Transverse colon (tissue), 4 donors: ENCODE measurements at regions not wholly inside any gene's neighbourhood (a gene's known extent, or its start where the extent isn't known, plus 50 kb on each side); places are given as distances from the start of the nearest gene placed in this dataset.
"Not testable (repeated sequence)": the region's sequence is repeated elsewhere in the genome, so short reads cannot be mapped to it uniquely, and the experiment has no call there.

Experiments used
- DNase-seq: peaks from one replicate; pipeline ENCODE4 v3.0.0-alpha.2; 2019
- H3K27ac ChIP-seq, 4 donors: fragments of 200-600 bp; sonication (generic); 2 replicates each; pipeline ENCODE4 v1.5.1; 2016 to 2018; ENCODE audit warnings: inconsistent platforms in 4 of 4
- H3K27me3 ChIP-seq: fragments of 200-600 bp; sonication (generic); 2 replicates; pipeline ENCODE4 v1.5.1; 2017; ENCODE audit warnings: inconsistent platforms
- H3K36me3 ChIP-seq, 4 donors: fragments of 200-600 bp; sonication (generic); 2 replicates each; pipeline ENCODE4 v1.5.1; 2017 to 2019; ENCODE audit warnings: inconsistent platforms in 4 of 4
- H3K4me1 ChIP-seq, 4 donors: fragments of 200-600 bp; sonication (generic); 2 replicates each; pipeline ENCODE4 v1.5.1; 2017 to 2020; ENCODE audit warnings: inconsistent platforms in 4 of 4
- H3K4me3 ChIP-seq, 4 donors: fragments of 200-600 bp; sonication (generic); 1 replicate in 1 of 4; 2 replicates in 3 of 4; pipeline versions ENCODE4 v1.5.1 to v1.6.1; 2017 to 2019; ENCODE audit warnings: inconsistent platforms in 4 of 4
- H3K9me3 ChIP-seq, 2 donors: fragments of 200-600 bp; sonication (generic); 2 replicates each; pipeline ENCODE4 v1.5.1; 2017 to 2019; ENCODE audit warnings: inconsistent platforms in 2 of 2
- CTCF ChIP-seq, 5 experiments: fragments of 200-600 bp in 3 of 5; fragments of 450-650 bp in 2 of 5; sonication (generic) in 3 of 5; IDR thresholded peaks; 1 replicate in 2 of 5; 2 replicates in 3 of 5; pipeline ENCODE4 v1.5.1; 2016 to 2017; ENCODE audit warnings: antibody characterized with exemption in 5 of 5, inconsistent platforms in 3 of 5, mild to moderate bottlenecking in 2 of 5, moderate library complexity in 1 of 5
- EP300 ChIP-seq: sonication (generic); formaldehyde crosslinking; IDR thresholded peaks from one replicate; pipeline ENCODE4 v1.6.1; 2017; ENCODE audit warnings: antibody characterized with exemption, low read depth
- POLR2A ChIP-seq: fragments of 450-650 bp; IDR thresholded peaks from one replicate; pipeline ENCODE4 v1.6.1; 2016; ENCODE audit warnings: antibody characterized with exemption, mild to moderate bottlenecking, moderate library complexity
- POLR2AphosphoS5 ChIP-seq, 3 donors: sonication (generic); formaldehyde crosslinking; IDR thresholded peaks; one replicate each; pipeline ENCODE4 v1.6.1; 2016; ENCODE audit warnings: antibody characterized with exemption in 3 of 3
- WGBS, 2 donors: methylation state at CpG; one replicate each; pipeline ENCODE4 v1.1.5; 2018; ENCODE audit warnings: low coverage in 1 of 2; 5-methylcytosine and 5-hydroxymethylcytosine counted together
- in situ Hi-C, 4 donors: fragments of 200-750 bp; cut with MboI; loops; one replicate each; pipeline versions ENCODE4 v1.15.0 to v1.15.1; 2017; ENCODE audit warnings: low sequenced_read_pairs in 3 of 4, low pct_ligation_motif_present in 1 of 4, low pct_unique_long_range_greater_than_20kb in 1 of 4
- intact Hi-C: fragments of 100-400 bp; cut with DNase I; formaldehyde crosslinking; loops from one replicate; pipeline ENCODE4 v1.15.1; 2023; ENCODE audit warnings: low total_unique reads

- Histone ChIP-seq H3K27me3 (no peaks in the 10 kb centered on the region), H3K4me1 (no peaks in the 10 kb centered on the region), H3K4me3 (no peak overlapping the region), H3K27ac (no peak overlapping the region), H3K9me3 (no peaks in the 10 kb centered on the region), H3K36me3 (no peaks in the 10 kb centered on the region)
- WGBS, 2 donors: 80 to 91% methylated on average over 4 of the region's 4 CpGs
- intact Hi-C loops: no loop called here
- in situ Hi-C loops: no loop called here
- DNase-seq: no peak
- no peak for TF ChIP-seq EP300
- TF ChIP-seq CTCF (IDR thresholded peaks at IDR 0.05): no peak
- no peak for TF ChIP-seq POLR2AphosphoS5 (IDR thresholded peaks at IDR 0.05)
- no peak for TF ChIP-seq POLR2A
Measured at GRCh38 chr4:181846934-181847333, 396.3 kb upstream of the TENM3 start.

- TF ChIP-seq CTCF (IDR thresholded peaks at IDR 0.05) (no peak), POLR2AphosphoS5 (IDR thresholded peaks at IDR 0.05) (no peak), EP300 (no peak), POLR2A (no peak)
- Histone ChIP-seq H3K27ac (no peak overlapping the region), H3K27me3 (no peaks in the 10 kb centered on the region), H3K36me3 (no peaks in the 10 kb centered on the region), H3K4me1 (no peaks in the 10 kb centered on the region), H3K4me3 (no peak overlapping the region), H3K9me3 (no peaks in the 10 kb centered on the region)
- intact Hi-C loops (no loop called here), in situ Hi-C loops (no loop called here)
- WGBS, 2 donors: 77 to 83% methylated on average over 6 of the region's 6 CpGs
- no peak for DNase-seq
Measured at GRCh38 chr4:181848357-181848756, 394.8 kb upstream of the TENM3 start.

GRCh38 chr4:181849472-181849871, 393.7 kb upstream of the TENM3 start:
- Histone ChIP-seq H3K9me3 (no peaks in the 10 kb centered on the region), H3K36me3 (no peaks in the 10 kb centered on the region), H3K4me3 (no peak overlapping the region), H3K27me3 (no peaks in the 10 kb centered on the region), H3K4me1 (no peaks in the 10 kb centered on the region), H3K27ac (no peak overlapping the region)
- in situ Hi-C loops (no loop called here), intact Hi-C loops (no loop called here)
- DNase-seq: no peak
- no peak for TF ChIP-seq POLR2A
- no peak for TF ChIP-seq EP300
- WGBS, 2 donors: 55 to 67% methylated on average over 2 of the region's 2 CpGs

GRCh38 chr4:181853881-181854511, 389.2 kb upstream of the TENM3 start:
- Histone ChIP-seq H3K27ac (no peak overlapping the region), H3K27me3 (no peaks in the 10 kb centered on the region), H3K9me3 (no peaks in the 10 kb centered on the region), H3K4me3 (no peak overlapping the region), H3K36me3 (no peaks in the 10 kb centered on the region), H3K4me1 (no peaks in the 10 kb centered on the region)
- no peak for TF ChIP-seq EP300
- TF ChIP-seq CTCF (IDR thresholded peaks at IDR 0.05): no peak
- no peak for TF ChIP-seq POLR2A
- TF ChIP-seq POLR2AphosphoS5 (IDR thresholded peaks at IDR 0.05): no peak
- 55 to 59% methylated on average over 6 of the region's 6 CpGs for WGBS, 2 donors
- no peak for DNase-seq
- in situ Hi-C loops: no loop called here
- intact Hi-C loops: no loop called here

GRCh38 chr4:181855307-181855706, 387.9 kb upstream of the TENM3 start:
- H3K4me3 ChIP-seq: no peak overlapping the region
- H3K9me3 ChIP-seq: no peaks in the 10 kb centered on the region
- DNase-seq: no peak
- intact Hi-C loops (no loop called here), in situ Hi-C loops (no loop called here)
- no peaks in the 10 kb centered on the region for H3K36me3 ChIP-seq
- WGBS, 2 donors: 67 to 69% methylated on average over 1 of the region's 1 CpG
- no peaks in the 10 kb centered on the region for H3K4me1 ChIP-seq
- no peaks in the 10 kb centered on the region for H3K27me3 ChIP-seq
- no peak overlapping the region for H3K27ac ChIP-seq
- no peak for TF ChIP-seq POLR2AphosphoS5 (IDR thresholded peaks at IDR 0.05)
- TF ChIP-seq POLR2A: no peak
- no peak for TF ChIP-seq CTCF (IDR thresholded peaks at IDR 0.05)

GRCh38 chr4:181857471-181857870, 385.7 kb upstream of the TENM3 start:
- H3K4me3 ChIP-seq, DNase-seq, H3K27me3 ChIP-seq, in situ Hi-C loops, intact Hi-C loops, H3K9me3 ChIP-seq, H3K36me3 ChIP-seq, H3K27ac ChIP-seq, H3K4me1 ChIP-seq: not testable (repeated sequence)
- 83 to 96% methylated on average over 1 of the region's 1 CpG for WGBS, 2 donors
